K562 (cell line): ENCODE measurements at regions not wholly inside any gene's neighbourhood (a gene's known extent, or its start where the extent isn't known, plus 50 kb on each side); places are given as distances from the start of the nearest gene placed in this dataset.

Experiments
- ATAC-seq: fragments of 200-7000 bp; cut with Tn5 transposase; 3 replicates; pipeline ENCODE4 v1.9.1; 2020; ENCODE audit warnings: moderate library complexity
- BruUV-seq: library from RNA; stranded (reverse); fragments of 400-500 nt; replicated peaks from 2 replicates; lab custom pipeline; 2021; lab: Mats Ljungman, UMichigan
- CTCF ChIA-PET: fragments of 300-600 bp; formaldehyde crosslinking; extraction: SDS; loops from one replicate; lab custom pipeline; 2021; ENCODE audit warnings: low intra/inter-chr PET ratio; lab: Yijun Ruan, JAX
- POLR2A ChIA-PET: fragments of 300-600, 350-650 bp; sonication (Branson Sonifier 250); formaldehyde crosslinking; extraction: SDS; loops from one replicate; lab custom pipeline; 2021; ENCODE audit warnings: antibody characterized with exemption, inconsistent platforms; lab: Yijun Ruan, JAX
- DNase-seq, 4 experiments: peaks; one replicate each; pipeline versions ENCODE4 v3.0.0 to v3.0.0-alpha.2; 2011 to 2018; ENCODE audit warnings: low spot score in 3 of 4, mixed read lengths in 3 of 4; ENCODE audit errors: extremely low read depth in 1 of 4
- FAIRE-seq: peaks from 2 replicates; lab custom pipeline; 2011; peaks lifted over from hg19 to GRCh38; lab: Jason Lieb, UNC
- H2AFZ ChIP-seq: 2 replicates; pipeline ENCODE4 v1.6.0; 2011; ENCODE audit warnings: low read depth, low read length, control low read depth, inconsistent platforms
- H3K27ac ChIP-seq: fragments of 200-600 bp; 3 replicates; pipeline ENCODE4 v1.8.0; 2011; ENCODE audit warnings: low read depth, mild to moderate bottlenecking, control low read depth, inconsistent platforms, low read length, moderate library complexity, mixed read lengths; ENCODE audit errors: extremely low read depth
- H3K27me3 ChIP-seq, 2 experiments: fragments of 300-600 bp in 1 of 2; 2 replicates in 1 of 2; 3 replicates in 1 of 2; pipeline versions ENCODE4 v1.6.0 to v1.8.0; 2011; ENCODE audit warnings: inconsistent platforms in 2 of 2, low read length in 2 of 2, mild to moderate bottlenecking in 1 of 2, mixed read lengths in 1 of 2, moderate library complexity in 1 of 2; ENCODE audit not compliant: control insufficient read depth in 2 of 2, insufficient read depth in 2 of 2
- H3K36me3 ChIP-seq: fragments of 300-600 bp; 3 replicates; pipeline ENCODE4 v1.8.0; 2011; ENCODE audit warnings: mild to moderate bottlenecking, low read length, inconsistent platforms; ENCODE audit not compliant: control insufficient read depth, insufficient read depth
- H3K4me1 ChIP-seq, 2 experiments: fragments of 200-600 bp in 1 of 2; replicated peaks in 1 of 2; 2 replicates in 1 of 2; 3 replicates in 1 of 2; pipeline versions ENCODE4 v1.5.1 to v1.8.0; 2011; ENCODE audit warnings: inconsistent platforms in 2 of 2, low read length in 2 of 2, mild to moderate bottlenecking in 1 of 2, mixed read lengths in 1 of 2, moderate library complexity in 1 of 2; ENCODE audit not compliant: control insufficient read depth in 2 of 2, insufficient read depth in 2 of 2
- H3K4me2 ChIP-seq: 2 replicates; pipeline ENCODE4 v1.6.1; 2011; ENCODE audit warnings: low read length, control low read depth, inconsistent platforms, mixed read lengths; ENCODE audit not compliant: insufficient read depth
- H3K4me3 ChIP-seq: fragments of 200-600 bp; sonication (generic), shearing (Covaris generic); 2 replicates; pipeline ENCODE4 v1.5.1; 2016; ENCODE audit warnings: control low read depth, inconsistent platforms
- H3K79me2 ChIP-seq: fragments of 200-600 bp; 3 replicates; pipeline ENCODE4 v1.8.0; 2011; ENCODE audit warnings: low read length, inconsistent platforms; ENCODE audit not compliant: control insufficient read depth, insufficient read depth
- H3K9ac ChIP-seq, 2 experiments: 2 replicates each; pipeline versions ENCODE4 v1.6.0 to v1.6.1; 2011; ENCODE audit warnings: low read depth in 2 of 2, low read length in 2 of 2, control low read depth in 1 of 2, inconsistent platforms in 1 of 2, mild to moderate bottlenecking in 1 of 2, mixed read lengths in 1 of 2; ENCODE audit not compliant: insufficient read depth in 1 of 2
- H3K9me1 ChIP-seq: one replicate; pipeline ENCODE4 v1.6.0; 2011; ENCODE audit warnings: inconsistent platforms, mild to moderate bottlenecking, low read length, moderate library complexity; ENCODE audit not compliant: control insufficient read depth, insufficient read depth
- H3K9me3 ChIP-seq: replicated peaks from 2 replicates; pipeline ENCODE4 v1.5.1; 2011; ENCODE audit warnings: low read depth, low read length, inconsistent platforms; ENCODE audit not compliant: control insufficient read depth, insufficient read depth
- H4K20me1 ChIP-seq: replicated peaks from 2 replicates; pipeline ENCODE4 v1.6.1; 2011; ENCODE audit warnings: low read length, inconsistent platforms, mixed read lengths; ENCODE audit not compliant: control insufficient read depth, insufficient read depth
- CBX2 ChIP-seq: fragments of 200-600 bp; sonication (generic); IDR thresholded peaks from one replicate; pipeline ENCODE4 v1.6.1; 2012; ENCODE audit warnings: mild to moderate bottlenecking, low read length, inconsistent platforms; ENCODE audit not compliant: insufficient read depth, poor library complexity, severe bottlenecking
- E2F4 ChIP-seq: sonication (generic); formaldehyde crosslinking; IDR thresholded peaks from 2 replicates; pipeline ENCODE4 v1.8.0; 2022; ENCODE audit warnings: mild to moderate bottlenecking, low read depth, missing genetic modification reagents
- ETV6 ChIP-seq, 3 experiments: fragments of 150-350 bp in 1 of 3; sonication (generic) in 1 of 3; formaldehyde crosslinking in 1 of 3; IDR thresholded peaks; 2 replicates each; pipeline versions ENCODE4 v1.6.1 to v1.8.0; 2014 to 2022; ENCODE audit warnings: borderline replicate concordance in 2 of 3, low read depth in 2 of 3, antibody characterized with exemption in 1 of 3, low read length in 1 of 3, mild to moderate bottlenecking in 1 of 3, missing genetic modification reagents in 1 of 3
- KLF16 ChIP-seq: IDR thresholded peaks from 2 replicates; pipeline ENCODE4 v1.6.1; 2016; ENCODE audit warnings: antibody characterized with exemption
- MEF2D ChIP-seq: conservative IDR thresholded peaks from 2 replicates; pipeline ENCODE4 v1.6.1; 2016; ENCODE audit warnings: low read depth, missing genetic modification characterization, missing compliant biosample characterization
- SMARCC2 ChIP-seq: fragments of 450-650 bp; IDR thresholded peaks from 2 replicates; pipeline ENCODE4 v1.6.1; 2017; ENCODE audit warnings: antibody characterized with exemption, moderate library complexity, mild to moderate bottlenecking, low read depth
- THRA ChIP-seq: fragments of 450-650 bp; IDR thresholded peaks from 2 replicates; pipeline ENCODE4 v1.6.1; 2017; ENCODE audit warnings: mild to moderate bottlenecking, moderate library complexity
- ZFP36 ChIP-seq: fragments of 150-350 bp; IDR thresholded peaks from 2 replicates; pipeline ENCODE4 v1.6.1; 2018; ENCODE audit warnings: low read length, low read depth; ENCODE audit not compliant: partially characterized antibody
- ZNF217 ChIP-seq: sonication (generic); formaldehyde crosslinking; IDR thresholded peaks from 2 replicates; pipeline ENCODE4 v1.8.0; 2022; ENCODE audit warnings: mild to moderate bottlenecking, missing genetic modification reagents
- ZNF445 ChIP-seq: fragments of 250-450 bp; sonication (Bioruptor Pico); IDR thresholded peaks from 2 replicates; pipeline ENCODE4 v1.4.0; 2020; ENCODE audit warnings: low read depth, mild to moderate bottlenecking, moderate library complexity
- ZNF740 ChIP-seq, 3 experiments: fragments of 200-800 bp in 1 of 3; sonication (Bioruptor generic) in 1 of 3; sonication (generic) in 1 of 3; formaldehyde crosslinking in 1 of 3; IDR thresholded peaks; 2 replicates each; pipeline versions ENCODE4 v1.6.1 to v1.8.0; 2016 to 2022; ENCODE audit warnings: mild to moderate bottlenecking in 2 of 3, missing compliant biosample characterization in 2 of 3, missing genetic modification characterization in 2 of 3, missing genetic modification reagents in 1 of 3
- WGBS: fragments of 100-300 bp; shearing (Covaris generic); methylation state at CpG from one replicate; pipeline ENCODE4 v1.1.6; 2016; ENCODE audit warnings: low coverage, mixed read lengths; ENCODE audit not compliant: insufficient coverage; ENCODE audit errors: missing lambda C conversion rate; 5-methylcytosine and 5-hydroxymethylcytosine counted together
- in situ Hi-C: fragments of 300-500 bp; cut with MboI; formaldehyde crosslinking; loops from 4 replicates; pipeline ENCODE4 v1.15.0; 2018; ENCODE audit warnings: inconsistent platforms, mixed read lengths
- intact Hi-C: fragments of 100-400 bp; cut with micrococcal nuclease; formaldehyde crosslinking; loops from 2 replicates; pipeline ENCODE4 v1.14.2; 2022

GRCh38 chr3:74436184-74436583 is 178.3 kb downstream of the CNTN3 start:
- in situ Hi-C loops (no loop called here), intact Hi-C loops (no loop called here)
- H3K4me2 ChIP-seq, result no peak overlapping the region
- no peak overlapping the region for H3K9ac ChIP-seq
- H3K27me3 ChIP-seq, result no peaks in the 10 kb centered on the region
- FAIRE-seq, result no peak
- no peak overlapping the region for H2AFZ ChIP-seq
- no peaks in the 10 kb centered on the region for H3K9me3 ChIP-seq
- BruUV-seq, result no TSS peak
- H3K27ac ChIP-seq, result no peak overlapping the region
- TF ChIP-seq ZNF217 (CRISPR knock-in tag), result no peak
- TF ChIP-seq ZNF740 (CRISPR knock-in tag; IDR thresholded peaks at IDR 0.05), result no peak
- TF ChIP-seq ZNF740 (tag; IDR thresholded peaks at IDR 0.05), result no peak
- no peak for TF ChIP-seq KLF16
- TF ChIP-seq ZNF445 (CRISPR knock-in tag), result no peak
- TF ChIP-seq CBX2, result no peak
- no peak for TF ChIP-seq E2F4 (CRISPR knock-in tag)
- no peak for TF ChIP-seq SMARCC2
- TF ChIP-seq THRA, result no peak
- no peak for TF ChIP-seq MEF2D (tag)
- no peak for TF ChIP-seq ETV6 (IDR thresholded peaks at IDR 0.05; ENCODE audit: borderline replicate concordance in 1 of 2, low read depth in 2 of 2, low read length in 1 of 2)
- no peak for TF ChIP-seq ETV6 (CRISPR knock-in tag; IDR thresholded peaks at IDR 0.05; ENCODE audit: borderline replicate concordance)
- no peak for TF ChIP-seq ZFP36
- H3K36me3 ChIP-seq, result no peaks in the 10 kb centered on the region
- H3K79me2 ChIP-seq, result no peaks in the 10 kb centered on the region
- no peaks in the 10 kb centered on the region for H3K9me1 ChIP-seq
- no peak for DNase-seq
- CTCF ChIA-PET, result no interaction called here
- H3K4me1 ChIP-seq, result no peaks in the 10 kb centered on the region
- no peaks in the 10 kb centered on the region for H4K20me1 ChIP-seq
- POLR2A ChIA-PET, result no interaction called here
- no peak for ATAC-seq
- WGBS, result 0% methylated on average over 3 of the region's 4 CpGs
- H3K4me3 ChIP-seq, result no peak overlapping the region
